Esophagus mucosa (tissue), 1 donor: ENCODE measurements at regions not wholly inside any gene's neighbourhood (a gene's known extent, or its start where the extent isn't known, plus 50 kb on each side); places are given as distances from the start of the nearest gene placed in this dataset.

Experiments
- ATAC-seq: fragments of 200-7000 bp; cut with Tn5 transposase; one replicate; pipeline ENCODE4 v1.9.1; 2020
- donor health status: DM: yes; HTN: yes; CAD: no.

- ATAC-seq, result no peak
These were observed 231.2 kb upstream of the TPRG1 start for GRCh38 chr3:188940573-188940932.

GRCh38 chr3:188941103-188941502 lies 230.7 kb upstream of the TPRG1 start:
- ATAC-seq, result no peak

- ATAC-seq, result no peak
These were observed 229.6 kb upstream of the TPRG1 start for GRCh38 chr3:188942191-188942590.

- peak; percentile 51 for ATAC-seq
These were observed 228.2 kb upstream of the TPRG1 start for GRCh38 chr3:188943591-188943990.

- ATAC-seq, result no peak
These were observed 227.7 kb upstream of the TPRG1 start for GRCh38 chr3:188944108-188944507.

- no peak for ATAC-seq
These were observed 225.2 kb upstream of the TPRG1 start for GRCh38 chr3:188946351-188947240.

GRCh38 chr3:188947401-188948280 lies 224.1 kb upstream of the TPRG1 start:
- peak; percentile 86 for ATAC-seq

- peak; percentile 64 for ATAC-seq
These were observed 223.3 kb upstream of the TPRG1 start for GRCh38 chr3:188948281-188948996.

GRCh38 chr3:188948997-188949389 lies 222.8 kb upstream of the TPRG1 start:
- no peak for ATAC-seq

GRCh38 chr3:188949456-188949855 lies 222.3 kb upstream of the TPRG1 start:
- ATAC-seq, result no peak

GRCh38 chr3:188949996-188950395 lies 221.8 kb upstream of the TPRG1 start:
- no peak for ATAC-seq

- peak; percentile 61 for ATAC-seq
These were observed 220.8 kb upstream of the TPRG1 start for GRCh38 chr3:188950832-188951489.

GRCh38 chr3:188951734-188952133 lies 220.0 kb upstream of the TPRG1 start:
- ATAC-seq, result no peak

- peak; percentile 78 for ATAC-seq
These were observed 217.1 kb upstream of the TPRG1 start for GRCh38 chr3:188954590-188955208.

GRCh38 chr3:188955919-188956318 lies 215.9 kb upstream of the TPRG1 start:
- ATAC-seq, result no peak

- ATAC-seq, result no peak
These were observed 214.8 kb upstream of the TPRG1 start for GRCh38 chr3:188956839-188957489.

- ATAC-seq, result no peak
These were observed 212.8 kb upstream of the TPRG1 start for GRCh38 chr3:188959013-188959412.

- ATAC-seq, result no peak
These were observed 209.2 kb upstream of the TPRG1 start for GRCh38 chr3:188962253-188963247.

- no peak for ATAC-seq
These were observed 206.8 kb upstream of the TPRG1 start for GRCh38 chr3:188964957-188965356.

GRCh38 chr3:188972310-188972709 lies 199.5 kb upstream of the TPRG1 start:
- ATAC-seq, result no peak
